Endodermal cell (in vitro differentiated cells): ENCODE measurements at regions not wholly inside any gene's neighbourhood (a gene's known extent, or its start where the extent isn't known, plus 50 kb on each side); places are given as distances from the start of the nearest gene placed in this dataset.
"Not testable (repeated sequence)": the region's sequence is repeated elsewhere in the genome, so short reads cannot be mapped to it uniquely, and the experiment has no call there.

Experiments
- DNase-seq: peaks from one replicate; pipeline ENCODE4 v3.0.0-alpha.2; 2017
- H3K27ac ChIP-seq: 2 replicates; pipeline ENCODE4 v1.5.1; 2013; ENCODE audit warnings: mild to moderate bottlenecking, low read depth, low read length, moderate library complexity
- H3K27me3 ChIP-seq: 2 replicates; pipeline ENCODE4 v1.6.1; 2013; ENCODE audit warnings: mild to moderate bottlenecking, low read length, moderate library complexity; ENCODE audit not compliant: insufficient read depth, control insufficient read depth, poor library complexity, severe bottlenecking
- H3K36me3 ChIP-seq: 2 replicates; pipeline ENCODE4 v1.7.0; 2013; ENCODE audit warnings: mild to moderate bottlenecking, low read length, moderate library complexity; ENCODE audit not compliant: control insufficient read depth, insufficient read depth
- H3K4me1 ChIP-seq: one replicate; pipeline ENCODE4 v1.7.0; 2013; ENCODE audit warnings: low read length; ENCODE audit not compliant: control insufficient read depth, insufficient read depth
- H3K4me3 ChIP-seq: 2 replicates; pipeline ENCODE4 v1.5.1; 2013; ENCODE audit warnings: mild to moderate bottlenecking, low read length, moderate library complexity
- H3K9ac ChIP-seq: 2 replicates; pipeline ENCODE4 v1.6.1; 2013; ENCODE audit warnings: mild to moderate bottlenecking, low read length, moderate library complexity; ENCODE audit not compliant: poor library complexity, severe bottlenecking; ENCODE audit errors: extremely low read depth
- H3K9me3 ChIP-seq: 2 replicates; pipeline ENCODE4 v1.6.1; 2013; ENCODE audit warnings: mild to moderate bottlenecking, low read length, moderate library complexity; ENCODE audit not compliant: control insufficient read depth
- H3K27ac Mint-ChIP-seq: 2 replicates; pipeline ENCODE4 v1.8.0; 2020; ENCODE audit warnings: mixed read lengths
- H3K27me3 Mint-ChIP-seq: 2 replicates; pipeline ENCODE4 v1.8.0; 2021; ENCODE audit warnings: mild to moderate bottlenecking, mixed read lengths; ENCODE audit not compliant: insufficient read depth
- H3K36me3 Mint-ChIP-seq: 2 replicates; pipeline ENCODE4 v1.8.0; 2020; ENCODE audit warnings: low read depth, mixed read lengths
- H3K4me1 Mint-ChIP-seq: 2 replicates; pipeline ENCODE4 v1.8.0; 2020; ENCODE audit warnings: mixed read lengths
- H3K4me3 Mint-ChIP-seq: 2 replicates; pipeline ENCODE4 v1.8.0; 2020; ENCODE audit warnings: mild to moderate bottlenecking, moderate library complexity, mixed read lengths
- H3K9me3 Mint-ChIP-seq: 2 replicates; pipeline ENCODE4 v1.8.0; 2020; ENCODE audit warnings: mild to moderate bottlenecking, mixed read lengths
- CTCF ChIP-seq: fragments of 200-600 bp; sonication (generic); conservative IDR thresholded peaks from 2 replicates; pipeline ENCODE4 v1.5.0; 2021; ENCODE audit warnings: antibody characterized with exemption, mild to moderate bottlenecking
- WGBS, 2 experiments: methylation state at CpG; one replicate each; pipeline versions ENCODE4 v1.1.5 to v1.1.7; 2013; ENCODE audit warnings: missing lambda C conversion rate in 2 of 2, mixed read lengths in 1 of 2; ENCODE audit not compliant: insufficient coverage in 1 of 2, insufficient read length in 1 of 2; 5-methylcytosine and 5-hydroxymethylcytosine counted together

GRCh38 chr12:66823857-66824570 is 145.1 kb upstream of the GRIP1 start:
- H3K27ac Mint-ChIP-seq: peak overlapping the region; percentile 17
- no peaks in the 10 kb centered on the region for H3K9me3 ChIP-seq
- H3K9me3 Mint-ChIP-seq: no peaks in the 10 kb centered on the region
- H3K27me3 Mint-ChIP-seq: no peaks in the 10 kb centered on the region
- H3K27ac ChIP-seq: peak overlapping the region; percentile 43
- H3K4me1 ChIP-seq: no peaks in the 10 kb centered on the region
- H3K36me3 Mint-ChIP-seq: no peaks in the 10 kb centered on the region
- H3K27me3 ChIP-seq: no peaks in the 10 kb centered on the region
- peaks cover 18% of the 10 kb centered on the region for H3K4me1 Mint-ChIP-seq
- TF ChIP-seq CTCF: no peak
- no peak for DNase-seq
- no peak overlapping the region for H3K9ac ChIP-seq
- no peaks in the 10 kb centered on the region for H3K36me3 ChIP-seq
- no peak overlapping the region for H3K4me3 Mint-ChIP-seq
- WGBS, 2 experiments: 94 to 100% methylated on average over 2 to 5 of the region's 5 CpGs
- no peak overlapping the region for H3K4me3 ChIP-seq

GRCh38 chr12:66825921-66826320 is 147.0 kb upstream of the GRIP1 start:
- 93% methylated on average over 2 of the region's 2 CpGs; no CpG with 5 or more reads in 1 of the 2 experiments for WGBS, 2 experiments
- not testable (repeated sequence) for H3K27ac ChIP-seq, H3K36me3 ChIP-seq, H3K27ac Mint-ChIP-seq, H3K9ac ChIP-seq, H3K4me3 Mint-ChIP-seq, H3K27me3 Mint-ChIP-seq, H3K9me3 Mint-ChIP-seq, DNase-seq, H3K9me3 ChIP-seq, H3K4me1 ChIP-seq, H3K36me3 Mint-ChIP-seq, H3K4me3 ChIP-seq, H3K27me3 ChIP-seq
- peaks cover 11% of the 10 kb centered on the region for H3K4me1 Mint-ChIP-seq

GRCh38 chr12:66829660-66830325 is 150.9 kb upstream of the GRIP1 start:
- H3K9me3 ChIP-seq: no peaks in the 10 kb centered on the region
- H3K36me3 Mint-ChIP-seq: no peaks in the 10 kb centered on the region
- no peaks in the 10 kb centered on the region for H3K27me3 ChIP-seq
- H3K36me3 ChIP-seq: no peaks in the 10 kb centered on the region
- 99 to 100% methylated on average over 3 of the region's 3 CpGs for WGBS, 2 experiments
- H3K9ac ChIP-seq: no peak overlapping the region
- H3K27ac ChIP-seq: no peak overlapping the region
- H3K27ac Mint-ChIP-seq: no peak overlapping the region
- no peaks in the 10 kb centered on the region for H3K27me3 Mint-ChIP-seq
- no peaks in the 10 kb centered on the region for H3K4me1 ChIP-seq
- H3K9me3 Mint-ChIP-seq: no peaks in the 10 kb centered on the region
- no peak for DNase-seq
- no peaks in the 10 kb centered on the region for H3K4me1 Mint-ChIP-seq
- H3K4me3 Mint-ChIP-seq: no peak overlapping the region
- TF ChIP-seq CTCF: no peak
- no peak overlapping the region for H3K4me3 ChIP-seq
